SU-DHL-6 (cell line): ENCODE measurements at regions not wholly inside any gene's neighbourhood (a gene's known extent, or its start where the extent isn't known, plus 50 kb on each side); places are given as distances from the start of the nearest gene placed in this dataset.

Experiments
- H2AFZ ChIP-seq: fragments of 200-600 bp; sonication (generic); 2 replicates; pipeline ENCODE4 v1.6.1; 2014; ENCODE audit warnings: low read depth, mild to moderate bottlenecking, moderate library complexity, mixed read lengths, antibody characterized with exemption, low read length; ENCODE audit not compliant: severe bottlenecking
- H3F3A ChIP-seq: fragments of 200-600 bp; shearing (Covaris generic); 2 replicates; pipeline ENCODE4 v1.6.0; 2016; ENCODE audit warnings: antibody characterized with exemption, mild to moderate bottlenecking; ENCODE audit not compliant: insufficient read depth
- H3K27ac ChIP-seq: fragments of 200-600 bp; sonication (generic); 2 replicates; pipeline ENCODE4 v1.5.1; 2016; ENCODE audit warnings: low read depth, mild to moderate bottlenecking, low read length, moderate library complexity, mixed read lengths
- H3K27me3 ChIP-seq: fragments of 200-600 bp; sonication (generic), shearing (Covaris generic); 2 replicates; pipeline ENCODE4 v1.6.0; 2014; ENCODE audit warnings: mild to moderate bottlenecking, low read length
- H3K36me3 ChIP-seq: fragments of 200-600 bp; sonication (generic); 2 replicates; pipeline ENCODE4 v1.6.1; 2014; ENCODE audit warnings: mild to moderate bottlenecking, low read length, mixed read lengths
- H3K4me2 ChIP-seq: fragments of 300-600, 200-600 bp; shearing (Covaris generic), sonication (generic); 2 replicates; pipeline ENCODE4 v1.6.0; 2014; ENCODE audit warnings: low read length, low read depth, mild to moderate bottlenecking; ENCODE audit not compliant: poor library complexity, severe bottlenecking
- H3K4me3 ChIP-seq: fragments of 200-600 bp; sonication (generic); 2 replicates; pipeline ENCODE4 v1.5.1; 2014; ENCODE audit warnings: antibody characterized with exemption, low read length, mild to moderate bottlenecking, mixed read lengths; ENCODE audit not compliant: insufficient read depth, poor library complexity, severe bottlenecking
- H3K79me2 ChIP-seq: fragments of 200-600 bp; sonication (generic); 2 replicates; pipeline ENCODE4 v1.6.1; 2014; ENCODE audit warnings: mild to moderate bottlenecking, low read length, moderate library complexity; ENCODE audit not compliant: insufficient read depth
- H3K9ac ChIP-seq: fragments of 200-600 bp; sonication (generic); 2 replicates; pipeline ENCODE4 v1.7.0; 2014; ENCODE audit warnings: mild to moderate bottlenecking, low read length
- H3K9me2 ChIP-seq: fragments of 200-600 bp; sonication (generic); replicated peaks from 2 replicates; pipeline ENCODE4 v1.6.1; 2014; ENCODE audit warnings: low read length; ENCODE audit not compliant: insufficient read depth
- H3K9me3 ChIP-seq: fragments of 200-600 bp; sonication (generic); 2 replicates; pipeline ENCODE4 v1.6.1; 2014; ENCODE audit warnings: low read length, mixed read lengths; ENCODE audit not compliant: insufficient read depth
- H4K20me1 ChIP-seq: fragments of 200-600 bp; sonication (generic); 2 replicates; pipeline ENCODE4 v1.6.1; 2014; ENCODE audit warnings: low read depth, mild to moderate bottlenecking, antibody characterized with exemption, low read length, moderate library complexity, mixed read lengths
- CTCF ChIP-seq: fragments of 200-600 bp; sonication (generic); IDR thresholded peaks from one replicate; pipeline ENCODE4 v1.5.1; 2017; ENCODE audit warnings: antibody characterized with exemption, mild to moderate bottlenecking, low read length, moderate library complexity; ENCODE audit not compliant: insufficient read depth, poor library complexity, severe bottlenecking
- EZH2phosphoT487 ChIP-seq: fragments of 200-600 bp; sonication (generic), shearing (Covaris generic); conservative IDR thresholded peaks from 2 replicates; pipeline ENCODE4 v1.6.1; 2018; ENCODE audit warnings: mild to moderate bottlenecking, antibody characterized with exemption, low read length, moderate library complexity, mixed read lengths

GRCh38 chr18:34086370-34086769 lies 138.3 kb downstream of the NOL4 start:
- H3K9me3 ChIP-seq, result no peaks in the 10 kb centered on the region
- H3K36me3 ChIP-seq, result no peaks in the 10 kb centered on the region
- no peaks in the 10 kb centered on the region for H3K79me2 ChIP-seq
- no peak overlapping the region for H3K4me2 ChIP-seq
- H3K9me2 ChIP-seq, result no peaks in the 10 kb centered on the region
- H3K27me3 ChIP-seq, result no peaks in the 10 kb centered on the region
- TF ChIP-seq CTCF (no peak), EZH2phosphoT487 (no peak)
- H3F3A ChIP-seq, result no peaks in the 10 kb centered on the region
- H3K4me3 ChIP-seq, result no peak overlapping the region
- no peaks in the 10 kb centered on the region for H4K20me1 ChIP-seq
- H3K9ac ChIP-seq, result no peak overlapping the region
- H2AFZ ChIP-seq, result no peak overlapping the region
- H3K27ac ChIP-seq, result no peak overlapping the region

- no peak for TF ChIP-seq EZH2phosphoT487
- TF ChIP-seq CTCF, result no peak
These were observed 139.5 kb downstream of the NOL4 start for GRCh38 chr18:34085140-34085739.

GRCh38 chr18:34084635-34085034 lies 140.1 kb downstream of the NOL4 start:
- Histone ChIP-seq H3F3A (no peaks in the 10 kb centered on the region), H3K27ac (no peak overlapping the region), H4K20me1 (no peaks in the 10 kb centered on the region), H3K4me3 (no peak overlapping the region), H2AFZ (no peak overlapping the region), H3K9me3 (no peaks in the 10 kb centered on the region), H3K9me2 (no peaks in the 10 kb centered on the region; the same call in 1 of the 2 replicates), H3K9ac (no peak overlapping the region), H3K4me2 (no peak overlapping the region), H3K27me3 (no peaks in the 10 kb centered on the region), H3K79me2 (no peaks in the 10 kb centered on the region), H3K36me3 (no peaks in the 10 kb centered on the region)
- TF ChIP-seq EZH2phosphoT487, result no peak
- no peak for TF ChIP-seq CTCF

More at GRCh38 chr18:34085140-34085739, 139.5 kb downstream of the NOL4 start:
- Histone ChIP-seq H3K27ac (no peak overlapping the region), H3K9me3 (no peaks in the 10 kb centered on the region), H3K36me3 (no peaks in the 10 kb centered on the region), H3K27me3 (no peaks in the 10 kb centered on the region), H3K4me3 (no peak overlapping the region), H3F3A (no peaks in the 10 kb centered on the region), H4K20me1 (no peaks in the 10 kb centered on the region), H3K79me2 (no peaks in the 10 kb centered on the region), H3K9ac (no peak overlapping the region), H3K9me2 (no peaks in the 10 kb centered on the region; the same call in 1 of the 2 replicates), H2AFZ (no peak overlapping the region), H3K4me2 (no peak overlapping the region)
